Suppressor macrophage treated with lipopolysaccharide for 4 hours (primary cell): ENCODE measurements at regions not wholly inside any gene's neighbourhood (a gene's known extent, or its start where the extent isn't known, plus 50 kb on each side); places are given as distances from the start of the nearest gene placed in this dataset.

Experiments
- DNase-seq: peaks from one replicate; pipeline ENCODE4 v3.0.0-alpha.2; 2020

- no peak for DNase-seq
These were observed 119.2 kb upstream of the NCOR2 start for GRCh38 chr12:124686370-124687173.

GRCh38 chr12:124685689-124686369 lies 118.4 kb upstream of the NCOR2 start:
- DNase-seq = peak; percentile 57

GRCh38 chr12:124684971-124685688 lies 117.7 kb upstream of the NCOR2 start:
- DNase-seq = peak; percentile 82

GRCh38 chr12:124684496-124684895 lies 117.1 kb upstream of the NCOR2 start:
- DNase-seq = peak; percentile 66

GRCh38 chr12:124683152-124684124 lies 116.0 kb upstream of the NCOR2 start:
- DNase-seq = no peak

GRCh38 chr12:124682425-124683151 lies 115.2 kb upstream of the NCOR2 start:
- DNase-seq = peak; percentile 51

GRCh38 chr12:124681779-124682391 lies 114.5 kb upstream of the NCOR2 start:
- DNase-seq = peak; percentile 51

GRCh38 chr12:124680863-124681778 lies 113.7 kb upstream of the NCOR2 start:
- peak; percentile 96 for DNase-seq

GRCh38 chr12:124679533-124680371 lies 112.3 kb upstream of the NCOR2 start:
- DNase-seq = peak; percentile 55

GRCh38 chr12:124679047-124679446 lies 111.6 kb upstream of the NCOR2 start:
- DNase-seq = no peak

GRCh38 chr12:124678421-124678893 lies 111.0 kb upstream of the NCOR2 start:
- DNase-seq = peak; percentile 40

- DNase-seq = no peak
These were observed 110.3 kb upstream of the NCOR2 start for GRCh38 chr12:124677552-124678356.

- no peak for DNase-seq
These were observed 109.5 kb upstream of the NCOR2 start for GRCh38 chr12:124676714-124677462.

- DNase-seq = peak; percentile 95
These were observed 108.7 kb upstream of the NCOR2 start for GRCh38 chr12:124675881-124676713.

- DNase-seq = no peak
These were observed 107.5 kb upstream of the NCOR2 start for GRCh38 chr12:124674937-124675336.
